ENCODE measurements at regions not wholly inside any gene's neighbourhood (a gene's known extent, or its start where the extent isn't known, plus 50 kb on each side); places are given as distances from the start of the nearest gene placed in this dataset.

DNA sequence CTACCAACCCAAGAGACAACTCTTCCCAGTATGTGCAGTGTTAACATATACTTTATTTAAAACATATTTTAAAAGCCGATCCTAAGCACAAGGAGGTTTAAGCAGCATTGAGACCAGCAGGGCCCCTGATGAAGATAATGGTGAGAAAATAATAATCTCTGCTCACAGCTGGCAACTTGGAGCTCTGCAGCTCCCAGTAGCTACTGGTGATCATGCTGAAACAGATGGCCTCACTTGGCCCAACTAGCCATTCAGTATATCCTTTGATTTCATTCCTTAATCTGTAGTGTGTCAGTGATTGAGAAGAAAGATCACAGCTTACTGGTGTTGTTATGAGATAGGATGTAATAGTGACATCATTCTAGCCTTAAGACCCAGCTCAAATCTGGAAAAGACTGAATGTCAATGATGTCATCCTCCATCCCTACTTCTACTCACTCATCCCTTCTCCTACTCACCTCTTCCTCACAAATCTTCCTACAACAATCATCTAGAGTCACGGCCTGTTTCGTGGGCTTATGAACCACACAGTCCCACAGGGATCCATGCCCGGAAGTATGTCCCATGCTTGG, 817.9 kb downstream of the PLA2G4A start:
- TF ChIP-seq POLR2AphosphoS5 (IDR thresholded peaks at IDR 0.05) (no peak), POLR2A (IDR thresholded peaks at IDR 0.05) (no peak)
- TF ChIP-seq, protein P1, sequence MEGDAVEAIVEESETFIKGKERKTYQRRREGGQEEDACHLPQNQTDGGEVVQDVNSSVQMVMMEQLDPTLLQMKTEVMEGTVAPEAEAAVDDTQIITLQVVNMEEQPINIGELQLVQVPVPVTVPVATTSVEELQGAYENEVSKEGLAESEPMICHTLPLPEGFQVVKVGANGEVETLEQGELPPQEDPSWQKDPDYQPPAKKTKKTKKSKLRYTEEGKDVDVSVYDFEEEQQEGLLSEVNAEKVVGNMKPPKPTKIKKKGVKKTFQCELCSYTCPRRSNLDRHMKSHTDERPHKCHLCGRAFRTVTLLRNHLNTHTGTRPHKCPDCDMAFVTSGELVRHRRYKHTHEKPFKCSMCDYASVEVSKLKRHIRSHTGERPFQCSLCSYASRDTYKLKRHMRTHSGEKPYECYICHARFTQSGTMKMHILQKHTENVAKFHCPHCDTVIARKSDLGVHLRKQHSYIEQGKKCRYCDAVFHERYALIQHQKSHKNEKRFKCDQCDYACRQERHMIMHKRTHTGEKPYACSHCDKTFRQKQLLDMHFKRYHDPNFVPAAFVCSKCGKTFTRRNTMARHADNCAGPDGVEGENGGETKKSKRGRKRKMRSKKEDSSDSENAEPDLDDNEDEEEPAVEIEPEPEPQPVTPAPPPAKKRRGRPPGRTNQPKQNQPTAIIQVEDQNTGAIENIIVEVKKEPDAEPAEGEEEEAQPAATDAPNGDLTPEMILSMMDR (IDR thresholded peaks at IDR 0.05 in 8 of 11, conservative IDR thresholded peaks at IDR 0.05 in 3 of 11): no peak
